HUDEP-2 (cell line): ENCODE measurements at regions not wholly inside any gene's neighbourhood (a gene's known extent, or its start where the extent isn't known, plus 50 kb on each side); places are given as distances from the start of the nearest gene placed in this dataset.

ENCODE experiments used
- DNase-seq, 76 experiments: peaks; one replicate each; lab custom pipeline; 2025; ENCODE audit not compliant: unreplicated experiment in 76 of 76; lab: John Stamatoyannopoulos, UW

DNA sequence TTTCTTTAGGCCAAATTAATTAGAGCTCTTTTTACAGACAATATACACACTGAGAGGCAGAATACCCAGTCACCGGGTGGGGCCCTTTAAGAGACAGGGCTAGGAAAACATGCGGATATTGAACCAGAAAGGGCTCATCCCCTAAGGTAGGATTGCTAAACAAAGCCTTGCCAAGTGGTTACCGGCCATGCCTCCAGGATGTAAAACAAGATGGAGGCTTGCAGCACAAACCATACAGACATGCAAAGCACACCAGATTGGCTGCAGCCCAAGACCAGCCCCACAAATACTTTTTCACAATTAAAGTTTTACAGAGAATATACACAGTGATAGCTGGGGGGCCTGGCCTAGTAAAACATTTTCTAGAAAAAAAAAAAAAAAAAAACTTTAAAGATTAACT, 210.0 kb downstream of the KLHL4 start:
- no peak for DNase-seq

DNA sequence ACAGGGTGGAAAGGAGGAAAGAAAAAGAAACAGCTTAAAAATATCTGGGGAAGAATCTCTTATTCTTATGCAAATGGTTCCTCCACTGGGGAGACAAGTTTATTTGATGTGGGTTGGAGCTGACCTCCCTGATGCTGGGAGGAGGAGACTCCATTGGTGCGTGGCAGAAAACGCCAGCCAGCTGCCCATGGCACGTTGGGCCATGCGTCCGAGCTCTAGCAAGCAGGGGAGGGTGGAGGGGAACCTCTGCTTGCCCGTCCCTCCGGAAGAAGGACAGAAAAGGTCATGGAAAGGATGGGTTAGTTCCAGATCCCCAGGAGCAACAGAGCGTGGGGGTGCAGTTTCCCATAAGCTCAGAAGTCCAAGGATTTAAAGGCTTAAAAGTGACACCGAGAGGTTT, 210.4 kb downstream of the KLHL4 start:
- no peak for DNase-seq

DNA sequence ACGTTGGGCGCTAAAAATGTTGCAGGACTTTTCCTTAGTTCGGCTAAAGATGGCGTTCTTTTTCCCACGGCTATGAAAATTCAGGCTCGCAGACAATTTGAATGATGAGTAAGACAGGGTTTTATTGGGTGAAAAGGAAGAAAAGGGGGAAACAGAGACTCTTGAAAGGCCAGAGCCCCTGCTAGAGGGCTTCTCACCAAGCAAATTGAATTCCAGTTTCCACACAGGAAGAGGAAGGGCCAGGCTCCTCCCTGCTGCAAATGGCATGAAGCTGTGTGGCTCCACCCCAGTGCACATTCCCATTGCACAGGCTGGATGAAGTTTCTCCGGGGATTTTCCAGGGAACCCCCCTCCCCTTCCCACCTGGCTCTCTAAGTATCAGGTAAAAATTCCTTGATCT, 210.9 kb downstream of the KLHL4 start:
- no peak for DNase-seq

DNA sequence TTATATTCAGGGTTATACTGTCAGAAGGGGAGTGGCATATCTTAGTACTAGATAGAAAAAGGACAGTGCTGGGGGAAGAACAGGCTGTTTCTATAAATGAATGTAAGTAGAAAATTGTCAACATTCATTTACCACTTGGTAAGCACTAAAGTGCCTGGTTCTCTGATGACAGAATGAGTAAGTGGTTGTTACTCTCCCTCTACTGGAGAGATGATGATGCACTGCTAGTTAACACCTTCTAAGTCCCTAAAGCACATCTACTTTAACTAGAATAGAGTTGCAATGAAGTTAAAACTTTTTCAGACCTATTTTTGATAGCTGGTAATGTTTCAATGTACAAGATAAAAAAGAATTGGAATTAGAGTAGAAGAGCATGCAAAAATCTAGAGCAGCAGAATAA, 214.5 kb downstream of the KLHL4 start:
- no peak for DNase-seq

DNA sequence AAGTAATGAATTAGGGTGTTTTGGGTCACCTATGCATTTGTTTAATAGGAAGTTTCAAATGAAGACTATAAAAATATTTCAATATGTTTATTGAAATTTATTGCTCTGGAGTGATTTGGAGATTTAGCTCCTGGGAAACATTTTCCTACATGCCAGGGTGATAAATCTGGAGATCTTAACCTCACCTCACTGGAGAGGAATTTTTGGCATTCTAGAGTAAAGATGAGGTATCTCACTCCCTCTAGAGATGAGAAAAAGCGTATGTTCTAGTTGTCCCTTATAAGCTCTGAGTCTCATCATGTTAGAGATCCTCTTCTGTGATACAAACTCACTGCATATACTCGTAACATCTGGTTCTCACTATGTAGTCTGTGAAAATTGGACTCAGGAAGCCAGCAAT, 219.0 kb downstream of the KLHL4 start:
- no peak for DNase-seq

DNA sequence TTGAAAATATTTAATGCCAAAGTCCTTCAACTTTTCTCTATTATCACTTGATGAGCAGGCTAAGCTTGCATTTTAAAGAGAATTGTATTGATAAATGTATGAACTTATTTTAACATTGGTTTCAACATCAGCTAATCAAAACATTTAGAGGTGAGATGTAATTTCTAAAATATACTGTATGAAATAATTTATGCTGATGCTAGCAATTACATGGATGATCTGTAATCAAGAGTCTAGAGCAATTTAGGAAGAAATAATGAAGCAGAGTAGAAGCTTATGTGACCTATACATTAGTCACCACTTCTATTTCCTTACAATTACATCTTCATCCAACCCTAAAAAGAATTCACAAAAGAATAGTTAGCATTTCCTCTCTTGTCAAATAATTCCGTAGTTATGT, 226.8 kb downstream of the KLHL4 start:
- no peak for DNase-seq

DNA sequence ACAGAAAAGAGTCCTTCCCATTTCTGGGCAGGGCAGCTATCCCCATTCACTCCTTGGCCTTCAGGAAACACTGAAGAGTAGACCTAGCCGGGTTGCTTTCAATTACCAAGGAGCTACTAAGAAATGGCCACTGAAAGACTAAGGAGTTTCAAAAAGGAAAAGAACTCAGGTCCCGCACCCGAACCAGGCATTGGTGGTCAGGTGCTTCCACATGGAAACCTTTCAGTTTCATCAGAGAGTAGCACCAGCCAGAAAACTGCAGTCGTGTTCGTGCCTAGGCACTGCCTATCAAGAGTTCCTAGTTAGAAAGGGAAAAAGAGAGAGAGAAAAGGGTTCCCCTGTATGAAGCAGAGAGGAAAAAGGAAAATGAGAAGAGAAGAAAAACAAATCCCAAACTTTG, 237.9 kb downstream of the KLHL4 start:
- DNase-seq: no peak

DNA sequence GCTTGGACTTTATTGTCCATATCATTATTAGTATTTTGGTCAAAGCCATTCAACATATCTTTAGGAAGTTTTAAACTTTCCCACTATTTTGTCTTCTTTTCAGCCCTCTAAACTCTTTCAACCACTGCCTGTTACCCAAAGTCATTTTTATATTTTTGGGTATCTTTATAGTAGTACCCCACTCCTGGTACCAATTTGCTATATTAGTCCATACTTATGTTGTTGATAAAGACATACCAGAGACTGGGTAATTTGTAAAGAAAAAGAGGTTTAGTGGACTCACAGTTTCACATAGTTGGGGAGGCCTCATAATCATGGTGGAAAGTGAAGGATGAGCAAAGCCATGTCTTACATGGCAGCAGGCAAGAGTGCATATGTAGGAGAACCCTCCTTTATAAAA, 271.4 kb downstream of the KLHL4 start:
- DNase-seq: no peak

DNA sequence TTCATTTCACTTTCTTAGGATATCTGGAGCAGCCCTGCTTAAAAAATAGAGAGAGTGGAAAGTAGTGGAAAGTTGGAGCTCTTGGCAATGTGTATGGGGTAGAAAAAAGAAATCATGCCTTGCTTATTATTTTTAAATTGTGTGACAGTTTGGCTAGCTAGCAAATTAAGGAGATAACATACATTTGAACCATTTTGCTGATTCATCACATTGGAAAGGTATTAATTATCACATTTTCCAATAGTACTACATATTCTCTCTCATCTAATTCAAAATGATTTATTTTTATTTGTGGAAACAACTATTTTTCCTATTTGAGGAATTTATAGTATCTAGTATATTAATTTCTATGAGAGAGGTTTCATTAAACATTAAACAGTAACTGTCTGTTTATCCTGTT, 280.4 kb downstream of the KLHL4 start:
- DNase-seq: no peak

DNA sequence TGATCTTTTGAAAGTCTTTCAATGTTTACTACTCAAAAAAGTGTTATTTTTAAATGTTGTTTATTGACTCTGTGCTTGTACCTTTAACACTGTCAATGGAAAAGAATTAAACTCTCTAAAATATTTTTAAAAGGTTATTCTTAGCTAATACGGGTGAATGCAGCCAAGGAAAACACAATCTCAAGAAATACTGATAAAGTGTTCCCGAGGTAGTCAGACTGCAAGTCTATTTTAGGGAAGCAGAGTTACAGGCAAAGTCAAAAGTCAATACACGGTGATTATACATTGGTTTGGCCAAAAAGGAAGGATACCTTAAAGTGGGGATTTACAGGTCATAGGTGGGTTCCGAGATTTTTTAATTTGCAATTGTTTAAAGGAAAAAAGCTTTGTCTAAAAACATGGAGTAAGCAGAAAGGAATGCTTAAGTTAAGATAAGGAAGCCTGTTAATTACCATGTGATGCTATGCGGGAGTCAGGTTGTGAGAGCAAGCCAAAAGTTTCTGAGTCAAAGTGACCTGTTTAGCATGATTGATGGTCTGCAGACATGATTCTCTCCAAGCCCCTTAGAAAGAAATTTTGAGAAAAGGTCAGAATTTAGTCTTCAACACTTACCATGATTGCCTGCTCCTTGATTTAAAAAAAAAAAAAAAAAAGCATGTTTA, 288.4 kb downstream of the KLHL4 start:
- no peak for DNase-seq

DNA sequence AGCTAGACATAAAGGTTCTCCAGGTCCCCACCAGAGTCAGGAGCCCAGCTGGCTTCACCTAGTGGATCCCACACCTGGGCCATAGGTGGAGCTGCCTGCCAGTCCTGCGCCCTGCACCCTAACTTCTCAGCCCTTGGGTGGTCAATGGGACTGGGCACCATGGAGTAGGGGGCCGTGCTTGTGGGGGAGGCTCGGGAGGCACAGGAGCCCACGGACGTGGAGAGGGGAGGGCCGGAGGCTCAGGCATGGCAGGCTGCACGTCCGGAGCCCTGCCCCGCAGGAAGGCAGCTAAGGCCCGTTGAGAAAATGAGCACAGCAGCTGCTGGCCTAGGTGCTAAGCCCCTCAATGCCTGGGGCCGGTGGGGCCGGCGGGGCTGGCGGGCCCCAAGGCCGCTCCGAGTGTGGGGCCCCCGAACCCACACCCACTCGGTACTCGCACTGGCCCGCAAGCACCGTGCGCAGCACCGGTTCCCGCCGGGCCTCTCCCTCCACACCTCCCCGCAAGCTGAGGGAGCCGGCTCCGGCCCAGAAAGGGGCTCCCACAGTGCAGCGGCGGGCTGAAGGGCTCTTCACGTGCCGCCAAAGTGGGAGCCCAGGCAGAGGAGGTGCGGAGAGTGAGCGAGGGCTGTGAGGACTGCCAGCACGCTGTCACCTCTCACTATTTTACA, 291.1 kb downstream of the KLHL4 start:
- DNase-seq: no peak

DNA sequence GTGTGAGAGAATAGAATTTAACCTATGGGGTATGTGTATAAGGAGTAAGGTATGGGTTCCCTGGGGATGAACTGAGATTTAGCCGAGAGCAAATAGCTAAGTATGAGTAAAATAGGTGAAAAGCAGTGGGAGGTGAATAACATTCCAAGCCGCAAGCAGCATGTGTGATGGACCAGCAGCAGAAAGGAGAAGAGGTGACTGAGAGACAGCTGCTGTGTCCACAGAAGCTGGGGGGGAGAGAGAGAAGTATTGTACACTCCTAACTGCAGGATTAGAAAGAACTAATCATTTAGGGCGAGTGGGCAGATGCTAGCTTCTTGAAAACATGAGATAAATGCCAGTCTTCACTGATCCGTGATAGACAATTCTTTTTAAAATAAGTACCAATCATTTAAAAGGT, 296.0 kb downstream of the KLHL4 start:
- DNase-seq: no peak

DNA sequence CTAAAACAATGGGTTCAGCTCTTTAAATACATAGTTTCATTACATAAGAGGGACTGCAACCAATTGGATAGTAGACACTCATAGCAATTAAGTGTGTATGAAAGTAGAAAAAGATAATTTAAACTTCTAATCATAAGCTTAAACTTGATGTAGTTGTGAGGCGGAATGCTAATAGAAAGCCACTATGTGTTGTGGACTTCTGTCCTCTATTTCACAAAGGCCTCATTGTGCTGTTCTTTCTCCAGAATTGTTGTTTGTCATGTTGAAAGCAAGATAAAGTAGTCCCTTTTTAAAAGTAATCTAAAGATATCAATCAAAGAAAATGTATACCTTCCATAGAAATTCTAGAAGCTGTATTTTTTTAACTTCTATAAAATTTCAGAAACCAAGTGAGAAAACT, 329.4 kb downstream of the KLHL4 start:
- no peak for DNase-seq

DNA sequence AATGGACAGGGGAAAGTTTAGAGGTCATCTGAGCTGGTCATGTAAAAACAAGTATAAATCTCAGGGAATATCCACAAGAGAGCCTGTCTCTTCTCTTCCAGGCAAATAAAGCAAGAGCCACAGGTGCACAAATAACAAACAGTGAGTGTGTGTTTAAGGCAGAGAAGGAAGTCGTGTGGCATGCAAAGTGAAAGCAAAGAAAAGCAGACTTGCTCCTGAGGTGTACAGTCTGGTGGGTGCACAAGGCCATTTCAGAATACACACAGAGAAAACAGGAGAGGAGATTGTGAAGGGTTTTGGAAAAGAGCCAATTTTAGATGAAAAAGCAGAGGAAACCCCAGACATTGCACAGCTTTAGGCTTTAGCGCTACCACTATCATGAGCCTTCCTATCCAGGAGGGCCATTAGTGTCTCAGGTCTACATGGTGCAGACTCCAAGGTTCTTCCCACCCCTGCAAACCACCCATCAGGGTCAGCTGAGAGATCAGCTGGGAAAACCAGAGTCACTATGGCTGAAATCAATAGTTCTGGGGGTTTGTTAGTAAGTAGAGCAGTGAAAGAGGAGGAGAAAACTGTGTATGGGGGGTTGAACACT, 355.8 kb downstream of the KLHL4 start:
- DNase-seq: peak in 2 of 76 experiments; percentile 0 to 20

DNA sequence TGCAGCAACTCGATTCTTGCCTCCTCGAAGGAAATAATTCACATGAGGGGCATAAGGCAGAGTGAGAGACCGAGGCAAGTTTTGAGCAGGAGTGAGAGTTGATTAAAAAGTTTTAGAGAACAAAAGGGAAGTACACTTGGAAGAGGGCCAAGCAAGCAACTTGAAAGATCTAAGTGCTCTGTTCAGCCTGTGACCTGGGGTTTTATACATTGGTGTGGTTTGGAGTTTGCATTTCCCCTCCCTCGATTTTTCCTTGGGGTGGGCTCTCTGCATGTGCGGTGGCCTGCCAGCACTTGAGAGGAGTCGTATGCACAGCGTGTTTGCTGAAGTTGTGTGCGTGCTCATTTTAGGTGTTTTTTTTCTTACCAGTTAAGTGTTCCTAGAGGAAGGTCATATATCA, 356.4 kb downstream of the KLHL4 start:
- peak in 4 of 76 experiments; percentile 0 to 4 (median 1) for DNase-seq

DNA sequence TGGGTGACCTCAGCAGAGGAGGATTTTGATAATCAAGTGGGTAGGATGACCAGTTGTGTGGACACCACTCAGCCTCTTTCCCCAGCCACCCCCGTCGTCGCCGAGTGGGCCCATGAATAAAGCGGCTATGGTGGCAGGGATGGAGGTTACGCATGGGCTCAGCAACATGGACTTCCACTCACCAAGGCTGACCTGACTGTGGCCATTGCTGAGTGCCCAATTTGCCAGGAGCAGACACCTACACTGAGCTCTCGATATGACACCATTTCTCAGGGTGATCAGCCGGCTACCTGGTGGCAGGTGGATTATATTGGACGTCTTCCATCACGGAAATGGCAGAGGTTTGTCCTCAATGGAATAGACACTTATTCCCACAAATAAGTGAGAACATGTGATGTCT, 361.3 kb downstream of the KLHL4 start:
- DNase-seq: no peak

DNA sequence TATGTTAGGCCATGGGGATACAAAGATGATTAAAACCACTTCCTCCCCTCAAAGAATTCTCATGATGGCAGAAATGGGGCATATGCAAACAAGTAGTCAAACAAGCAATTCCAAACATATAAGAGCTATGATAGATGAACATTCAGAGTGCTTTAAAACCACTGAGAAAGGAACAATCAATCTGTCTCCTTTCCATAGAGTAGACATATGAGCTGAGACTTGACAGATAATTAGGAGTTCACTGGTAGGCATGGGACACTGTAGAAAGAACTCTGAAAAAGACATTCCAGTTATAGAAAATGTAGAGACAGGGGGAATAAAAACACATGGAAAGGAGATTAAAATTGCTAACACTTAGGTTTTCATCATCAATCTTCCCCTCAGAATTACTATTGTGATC, 372.8 kb downstream of the KLHL4 start:
- DNase-seq: no peak

DNA sequence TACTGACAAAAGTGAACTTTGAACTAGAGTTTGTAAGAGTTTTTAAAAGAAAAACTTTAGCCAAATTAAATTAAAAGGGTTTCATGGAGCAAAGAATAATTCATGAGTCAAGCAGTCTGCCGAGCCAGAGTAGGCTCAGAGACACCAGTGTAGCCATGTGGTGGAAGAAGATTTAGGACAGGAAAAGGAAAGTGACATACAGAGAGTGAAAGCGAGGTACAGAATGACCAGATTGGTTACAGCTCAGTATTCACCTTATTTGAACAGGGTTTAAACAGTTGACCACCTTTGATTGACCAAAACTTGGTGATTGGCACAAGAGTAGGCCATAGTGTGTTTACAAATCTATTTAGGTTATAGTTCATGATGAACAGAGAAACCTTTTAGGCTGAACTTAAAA, 377.8 kb downstream of the KLHL4 start:
- DNase-seq: no peak

DNA sequence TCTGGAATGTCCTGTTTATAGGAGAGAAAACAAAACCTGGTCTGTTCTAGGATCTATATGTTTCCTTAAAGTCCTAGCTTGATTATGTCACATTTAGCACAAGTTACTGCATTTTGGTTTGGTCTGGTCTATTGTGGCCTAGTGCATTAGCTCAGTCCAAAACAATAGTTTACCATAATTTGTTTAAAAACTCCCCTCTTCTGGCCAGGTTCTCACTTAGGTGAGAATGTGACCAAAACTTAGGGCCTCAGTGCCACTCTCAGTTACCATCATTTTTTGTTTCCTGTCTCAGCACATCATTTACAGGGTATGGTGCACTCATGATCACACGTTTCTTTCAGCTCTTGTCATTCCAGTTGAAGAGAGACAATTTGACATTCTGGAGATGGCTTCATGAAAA, 378.5 kb downstream of the KLHL4 start:
- no peak for DNase-seq

DNA sequence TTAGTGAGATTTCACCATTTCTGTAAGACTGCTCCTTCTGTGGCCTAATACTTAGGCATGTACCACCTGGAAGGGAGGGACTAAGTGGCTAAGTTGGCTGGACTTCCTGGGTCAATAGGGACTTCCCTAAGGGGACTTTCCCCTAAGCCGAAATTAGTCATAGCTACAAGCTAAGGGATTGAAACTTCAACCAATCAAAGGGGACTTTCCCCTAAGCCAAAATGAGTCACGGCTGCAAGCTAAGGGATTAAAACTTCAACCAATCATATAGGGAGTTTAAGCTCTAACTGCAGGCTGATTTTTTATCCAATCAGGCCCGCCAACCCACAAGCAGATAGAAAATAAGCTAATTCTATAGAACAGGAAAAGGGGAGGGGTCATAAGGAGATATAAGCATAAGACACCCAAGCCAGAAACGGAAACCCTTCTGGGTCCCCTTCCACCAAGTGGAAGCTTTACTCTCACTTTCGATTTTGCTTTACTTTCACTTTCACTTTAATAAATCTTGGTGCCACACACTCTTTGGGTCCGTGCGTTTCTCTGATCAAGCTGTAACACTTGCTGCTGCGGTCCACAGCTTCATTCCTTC, 382.8 kb downstream of the KLHL4 start:
- no peak for DNase-seq

DNA sequence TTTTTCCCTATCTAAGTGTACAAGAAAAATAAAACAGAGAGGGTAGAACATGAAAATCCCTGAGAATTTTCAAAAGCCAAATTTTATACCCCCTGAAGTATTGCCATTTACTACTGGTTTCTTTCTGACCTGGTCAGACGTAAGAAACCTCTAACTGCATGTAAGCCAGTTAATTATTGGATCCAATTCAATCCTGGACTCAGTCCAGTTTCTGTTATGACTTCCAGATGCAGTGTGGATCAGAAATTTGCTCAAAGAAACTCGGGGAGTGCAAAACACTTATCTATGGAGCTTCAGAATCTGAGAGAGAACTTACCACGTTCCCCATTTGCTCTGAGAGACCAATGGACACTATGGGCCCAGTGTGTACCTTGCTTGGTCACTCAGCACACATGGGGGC, 383.5 kb downstream of the KLHL4 start:
- DNase-seq: no peak

DNA sequence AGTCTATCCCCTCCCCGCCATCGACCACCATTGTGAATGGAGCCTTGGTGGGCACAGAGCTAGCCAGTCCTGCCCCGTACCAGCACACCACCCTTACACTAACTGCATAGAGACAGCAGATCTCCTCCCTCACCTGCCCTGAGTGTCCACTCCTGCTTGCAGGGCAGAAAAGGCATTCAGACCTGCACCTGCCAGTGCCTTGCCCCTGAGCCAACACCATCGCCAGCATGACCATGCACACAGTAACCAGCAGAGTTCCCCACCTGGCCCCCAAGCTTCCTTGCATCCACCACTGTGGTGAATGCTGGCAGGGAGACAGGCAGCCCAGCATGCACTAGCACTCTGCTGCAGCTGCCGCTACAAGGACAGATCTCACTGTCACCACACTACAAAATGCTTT, 397.1 kb downstream of the KLHL4 start:
- DNase-seq: no peak
